Bronchial epithelial cell (primary cell): ENCODE measurements at regions not wholly inside any gene's neighbourhood (a gene's known extent, or its start where the extent isn't known, plus 50 kb on each side); places are given as distances from the start of the nearest gene placed in this dataset.

Experiments
- DNase-seq: peaks from one replicate; pipeline ENCODE4 v3.0.0-alpha.2; 2010; ENCODE audit warnings: low read depth
- FAIRE-seq: peaks from 2 replicates; lab custom pipeline; 2011; peaks lifted over from hg19 to GRCh38; lab: Jason Lieb, UNC
- H3K27me3 ChIP-seq: 2 replicates; pipeline ENCODE4 v1.5.1; 2011; ENCODE audit warnings: low read length; ENCODE audit not compliant: control insufficient read depth, insufficient read depth
- H3K36me3 ChIP-seq: 2 replicates; pipeline ENCODE4 v1.5.1; 2011; ENCODE audit warnings: low read length; ENCODE audit not compliant: control insufficient read depth, insufficient read depth
- H3K4me3 ChIP-seq: 2 replicates; pipeline ENCODE4 v1.5.1; 2011; ENCODE audit warnings: mild to moderate bottlenecking, low read depth, low read length, control low read depth
- TF ChIP-seq, protein P1 (sequence below): IDR thresholded peaks from 2 replicates; pipeline ENCODE4 v1.5.1; 2011; ENCODE audit warnings: mild to moderate bottlenecking, moderate library complexity, low read length, control low read depth, inconsistent platforms; ENCODE audit not compliant: insufficient read depth, severe bottlenecking

DNA sequence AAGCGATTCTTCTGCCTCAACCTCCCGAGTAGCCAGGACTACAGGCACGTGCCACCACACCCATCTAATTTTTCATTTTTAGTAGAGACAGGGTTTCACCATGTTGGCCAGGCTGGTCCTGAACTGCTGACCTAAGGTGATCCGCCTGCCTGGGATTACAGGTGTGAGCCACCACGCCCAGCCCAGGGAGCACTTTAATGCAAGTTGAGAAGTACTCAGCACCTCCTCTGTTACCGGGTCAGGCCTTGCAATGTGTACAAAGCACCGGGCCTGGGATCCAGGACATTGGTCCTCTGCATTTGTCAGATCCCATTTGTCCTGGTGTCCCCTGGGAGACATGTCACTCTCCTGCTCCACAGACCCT lies 143.6 kb downstream of the TOMM20 start:
- TF ChIP-seq, protein P1, sequence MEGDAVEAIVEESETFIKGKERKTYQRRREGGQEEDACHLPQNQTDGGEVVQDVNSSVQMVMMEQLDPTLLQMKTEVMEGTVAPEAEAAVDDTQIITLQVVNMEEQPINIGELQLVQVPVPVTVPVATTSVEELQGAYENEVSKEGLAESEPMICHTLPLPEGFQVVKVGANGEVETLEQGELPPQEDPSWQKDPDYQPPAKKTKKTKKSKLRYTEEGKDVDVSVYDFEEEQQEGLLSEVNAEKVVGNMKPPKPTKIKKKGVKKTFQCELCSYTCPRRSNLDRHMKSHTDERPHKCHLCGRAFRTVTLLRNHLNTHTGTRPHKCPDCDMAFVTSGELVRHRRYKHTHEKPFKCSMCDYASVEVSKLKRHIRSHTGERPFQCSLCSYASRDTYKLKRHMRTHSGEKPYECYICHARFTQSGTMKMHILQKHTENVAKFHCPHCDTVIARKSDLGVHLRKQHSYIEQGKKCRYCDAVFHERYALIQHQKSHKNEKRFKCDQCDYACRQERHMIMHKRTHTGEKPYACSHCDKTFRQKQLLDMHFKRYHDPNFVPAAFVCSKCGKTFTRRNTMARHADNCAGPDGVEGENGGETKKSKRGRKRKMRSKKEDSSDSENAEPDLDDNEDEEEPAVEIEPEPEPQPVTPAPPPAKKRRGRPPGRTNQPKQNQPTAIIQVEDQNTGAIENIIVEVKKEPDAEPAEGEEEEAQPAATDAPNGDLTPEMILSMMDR = no peak
- H3K27me3 ChIP-seq = no peaks in the 10 kb centered on the region
- DNase-seq = no peak
- no peak for FAIRE-seq
- no peaks in the 10 kb centered on the region for H3K36me3 ChIP-seq
- H3K4me3 ChIP-seq = no peak overlapping the region

DNA sequence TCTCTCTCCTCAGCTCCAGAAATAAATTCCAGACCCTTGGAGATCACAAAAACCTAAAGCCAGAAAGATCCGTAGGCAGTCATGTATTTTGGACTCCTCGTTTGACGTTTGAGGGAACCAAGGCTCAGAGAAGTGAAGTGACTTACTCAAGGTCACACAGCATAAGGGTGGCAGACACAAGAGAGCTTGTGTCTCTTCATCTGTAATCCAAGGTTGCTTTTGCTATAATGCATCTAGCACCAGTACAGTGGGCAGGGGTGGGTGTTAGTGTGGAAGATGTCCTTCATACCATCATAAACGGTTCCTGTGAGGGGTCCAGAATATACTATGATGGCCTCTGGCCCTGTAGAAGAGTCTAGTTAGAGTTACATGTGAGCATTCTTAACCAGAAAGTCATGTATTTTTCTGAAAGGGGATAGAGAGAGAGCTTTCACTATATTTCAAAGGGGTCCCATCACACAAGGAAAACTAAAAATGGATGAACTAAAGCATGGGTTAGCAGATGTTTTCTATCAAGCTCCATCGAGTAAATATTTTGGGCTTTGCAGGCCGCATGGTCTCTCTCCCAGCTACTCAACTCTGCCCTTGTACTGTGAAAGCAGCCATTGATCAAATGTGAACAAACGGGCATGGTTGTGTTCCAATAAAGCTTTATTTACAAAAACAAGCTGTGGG lies 144.9 kb downstream of the TOMM20 start:
- H3K27me3 ChIP-seq = no peaks in the 10 kb centered on the region
- DNase-seq (no peak), FAIRE-seq (no peak)
- TF ChIP-seq, protein P1 = no peak
- H3K4me3 ChIP-seq = no peak overlapping the region
- no peaks in the 10 kb centered on the region for H3K36me3 ChIP-seq

DNA sequence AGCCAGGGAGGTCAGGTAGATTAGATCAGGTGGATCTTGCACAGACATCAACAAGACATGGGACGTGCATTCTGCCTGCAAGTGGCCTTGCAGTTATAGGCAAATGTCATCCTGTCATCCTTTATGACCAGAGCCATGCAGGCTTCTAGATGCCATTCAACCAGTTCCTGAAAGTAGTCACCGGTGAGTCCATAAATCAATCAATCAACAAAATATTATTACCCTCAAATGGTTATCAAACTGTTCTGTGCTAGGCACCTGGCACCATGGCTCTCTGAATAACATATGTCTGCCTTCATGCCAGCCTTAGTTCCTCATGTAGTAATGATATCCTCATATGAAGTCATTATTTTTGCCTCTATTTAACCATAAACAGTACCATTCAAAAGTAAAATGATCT lies 146.9 kb downstream of the TOMM20 start:
- H3K4me3 ChIP-seq = no peak overlapping the region
- no peaks in the 10 kb centered on the region for H3K27me3 ChIP-seq
- TF ChIP-seq, protein P1 = no peak
- DNase-seq = no peak
- H3K36me3 ChIP-seq = no peaks in the 10 kb centered on the region
- FAIRE-seq = no peak

DNA sequence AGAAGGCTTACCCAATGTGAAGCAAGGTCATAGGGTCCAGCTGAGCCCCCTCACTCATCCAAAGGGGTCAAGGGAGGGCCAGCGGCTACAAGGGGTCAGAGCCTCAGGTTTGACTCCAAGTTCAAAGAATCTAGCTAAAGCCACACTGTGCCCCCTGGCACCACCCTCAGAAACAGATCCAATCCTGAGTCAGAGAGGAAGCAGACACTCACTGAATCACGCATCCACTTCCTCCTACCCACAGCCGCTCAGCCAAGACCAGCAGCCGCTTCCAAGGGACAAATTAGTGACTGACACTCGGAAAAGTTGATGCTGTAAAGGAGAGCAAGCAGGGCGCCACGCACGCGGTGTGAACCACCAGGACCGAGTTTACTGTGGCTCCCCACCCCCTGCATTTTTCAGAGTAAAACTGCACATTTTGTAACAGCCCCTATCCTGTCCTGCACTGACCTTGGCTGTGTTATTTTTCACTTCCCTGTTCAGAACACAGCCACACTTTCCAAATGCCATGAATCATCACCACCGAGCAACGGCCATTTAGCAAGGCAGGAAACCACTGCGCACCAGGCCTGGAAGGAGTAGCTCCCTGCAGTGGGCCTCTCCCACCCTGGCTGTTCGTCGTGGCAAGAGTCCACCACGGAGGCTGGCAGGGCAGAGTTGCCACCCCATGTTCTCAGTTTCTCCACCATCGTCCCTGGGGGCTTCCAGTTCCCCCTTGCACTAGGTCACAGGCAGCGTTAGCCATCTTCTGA lies 147.8 kb downstream of the TOMM20 start:
- H3K36me3 ChIP-seq = no peaks in the 10 kb centered on the region
- TF ChIP-seq, protein P1 = no peak
- no peak for FAIRE-seq
- H3K4me3 ChIP-seq = no peak overlapping the region
- DNase-seq = peak; percentile 93
- no peaks in the 10 kb centered on the region for H3K27me3 ChIP-seq

DNA sequence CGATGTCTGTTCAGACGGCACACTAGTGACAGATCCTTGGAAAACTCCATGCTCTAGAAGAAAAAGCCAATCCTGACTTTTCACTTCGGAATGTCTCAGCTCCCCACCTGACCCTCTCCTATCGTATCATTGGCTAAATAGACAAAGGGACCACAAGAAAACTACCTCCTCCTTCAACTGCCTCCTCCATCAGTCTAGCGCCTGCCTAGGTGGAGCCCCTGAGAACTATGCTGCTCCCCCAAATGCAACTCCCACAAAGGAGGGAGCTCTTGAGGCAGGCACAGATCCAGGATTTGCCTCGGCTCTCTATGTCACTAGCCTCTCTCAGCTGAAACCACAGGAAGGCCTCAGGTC lies 148.4 kb downstream of the TOMM20 start:
- Histone ChIP-seq H3K4me3 (no peak overlapping the region), H3K36me3 (no peaks in the 10 kb centered on the region), H3K27me3 (no peaks in the 10 kb centered on the region)
- no peak for DNase-seq
- TF ChIP-seq, protein P1 = no peak
- no peak for FAIRE-seq
